HL-60 (cell line): ENCODE measurements at regions not wholly inside any gene's neighbourhood (a gene's known extent, or its start where the extent isn't known, plus 50 kb on each side); places are given as distances from the start of the nearest gene placed in this dataset.

Experiments
- GABPA ChIP-seq: IDR thresholded peaks from 2 replicates; pipeline ENCODE4 v1.6.1; 2012; ENCODE audit warnings: low read depth
- POLR2AphosphoS5 ChIP-seq: IDR thresholded peaks from 2 replicates; pipeline ENCODE4 v1.6.1; 2012; ENCODE audit warnings: low read depth
- SPI1 ChIP-seq: IDR thresholded peaks from 2 replicates; pipeline ENCODE4 v1.6.1; 2012; ENCODE audit warnings: low read depth, mild to moderate bottlenecking, borderline replicate concordance
- TF ChIP-seq, protein P1 (sequence below): IDR thresholded peaks from one replicate; pipeline ENCODE4 v1.5.1; 2011; ENCODE audit warnings: low read length, control low read depth, inconsistent platforms; ENCODE audit not compliant: insufficient read depth
- TF ChIP-seq, protein P2 (sequence below): IDR thresholded peaks from 2 replicates; pipeline ENCODE4 v1.6.1; 2012; ENCODE audit warnings: low read depth; ENCODE audit not compliant: insufficient replicate concordance

DNA sequence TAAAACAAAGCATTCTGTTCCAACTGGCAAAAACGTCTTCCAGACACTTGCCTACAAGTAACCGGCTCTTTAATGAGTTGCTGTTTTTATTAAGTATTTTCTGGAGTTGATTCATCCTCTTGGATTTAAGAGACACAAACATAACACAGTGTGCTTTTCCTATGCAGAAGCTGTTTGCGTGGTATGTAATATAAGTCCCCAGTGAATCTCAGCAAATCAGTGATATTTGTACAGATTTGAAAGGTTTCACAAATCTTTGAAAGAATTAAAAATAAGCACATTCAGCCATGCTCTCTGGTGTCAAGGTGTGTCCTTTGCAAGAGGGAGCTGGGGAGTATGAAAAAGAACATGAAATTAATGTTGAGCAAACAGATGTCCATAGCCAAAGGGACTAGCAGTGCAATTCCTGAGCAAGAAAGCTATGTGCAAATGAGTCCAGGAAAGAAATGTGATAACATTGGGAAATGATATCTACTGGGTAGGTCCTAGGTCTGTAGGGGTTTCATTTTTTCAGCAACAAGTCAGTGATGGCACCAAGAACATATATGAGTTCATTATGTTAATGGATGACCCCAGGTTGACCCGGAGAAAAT, 170.1 kb upstream of the PHACTR1 start:
- TF ChIP-seq, protein P1, sequence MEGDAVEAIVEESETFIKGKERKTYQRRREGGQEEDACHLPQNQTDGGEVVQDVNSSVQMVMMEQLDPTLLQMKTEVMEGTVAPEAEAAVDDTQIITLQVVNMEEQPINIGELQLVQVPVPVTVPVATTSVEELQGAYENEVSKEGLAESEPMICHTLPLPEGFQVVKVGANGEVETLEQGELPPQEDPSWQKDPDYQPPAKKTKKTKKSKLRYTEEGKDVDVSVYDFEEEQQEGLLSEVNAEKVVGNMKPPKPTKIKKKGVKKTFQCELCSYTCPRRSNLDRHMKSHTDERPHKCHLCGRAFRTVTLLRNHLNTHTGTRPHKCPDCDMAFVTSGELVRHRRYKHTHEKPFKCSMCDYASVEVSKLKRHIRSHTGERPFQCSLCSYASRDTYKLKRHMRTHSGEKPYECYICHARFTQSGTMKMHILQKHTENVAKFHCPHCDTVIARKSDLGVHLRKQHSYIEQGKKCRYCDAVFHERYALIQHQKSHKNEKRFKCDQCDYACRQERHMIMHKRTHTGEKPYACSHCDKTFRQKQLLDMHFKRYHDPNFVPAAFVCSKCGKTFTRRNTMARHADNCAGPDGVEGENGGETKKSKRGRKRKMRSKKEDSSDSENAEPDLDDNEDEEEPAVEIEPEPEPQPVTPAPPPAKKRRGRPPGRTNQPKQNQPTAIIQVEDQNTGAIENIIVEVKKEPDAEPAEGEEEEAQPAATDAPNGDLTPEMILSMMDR, result no peak
- TF ChIP-seq, protein P2, sequence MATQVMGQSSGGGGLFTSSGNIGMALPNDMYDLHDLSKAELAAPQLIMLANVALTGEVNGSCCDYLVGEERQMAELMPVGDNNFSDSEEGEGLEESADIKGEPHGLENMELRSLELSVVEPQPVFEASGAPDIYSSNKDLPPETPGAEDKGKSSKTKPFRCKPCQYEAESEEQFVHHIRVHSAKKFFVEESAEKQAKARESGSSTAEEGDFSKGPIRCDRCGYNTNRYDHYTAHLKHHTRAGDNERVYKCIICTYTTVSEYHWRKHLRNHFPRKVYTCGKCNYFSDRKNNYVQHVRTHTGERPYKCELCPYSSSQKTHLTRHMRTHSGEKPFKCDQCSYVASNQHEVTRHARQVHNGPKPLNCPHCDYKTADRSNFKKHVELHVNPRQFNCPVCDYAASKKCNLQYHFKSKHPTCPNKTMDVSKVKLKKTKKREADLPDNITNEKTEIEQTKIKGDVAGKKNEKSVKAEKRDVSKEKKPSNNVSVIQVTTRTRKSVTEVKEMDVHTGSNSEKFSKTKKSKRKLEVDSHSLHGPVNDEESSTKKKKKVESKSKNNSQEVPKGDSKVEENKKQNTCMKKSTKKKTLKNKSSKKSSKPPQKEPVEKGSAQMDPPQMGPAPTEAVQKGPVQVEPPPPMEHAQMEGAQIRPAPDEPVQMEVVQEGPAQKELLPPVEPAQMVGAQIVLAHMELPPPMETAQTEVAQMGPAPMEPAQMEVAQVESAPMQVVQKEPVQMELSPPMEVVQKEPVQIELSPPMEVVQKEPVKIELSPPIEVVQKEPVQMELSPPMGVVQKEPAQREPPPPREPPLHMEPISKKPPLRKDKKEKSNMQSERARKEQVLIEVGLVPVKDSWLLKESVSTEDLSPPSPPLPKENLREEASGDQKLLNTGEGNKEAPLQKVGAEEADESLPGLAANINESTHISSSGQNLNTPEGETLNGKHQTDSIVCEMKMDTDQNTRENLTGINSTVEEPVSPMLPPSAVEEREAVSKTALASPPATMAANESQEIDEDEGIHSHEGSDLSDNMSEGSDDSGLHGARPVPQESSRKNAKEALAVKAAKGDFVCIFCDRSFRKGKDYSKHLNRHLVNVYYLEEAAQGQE, result no peak
- TF ChIP-seq POLR2AphosphoS5, result no peak
- TF ChIP-seq SPI1, result no peak
- no peak for TF ChIP-seq GABPA
